Ovary (tissue), 3 donors: ENCODE measurements at regions not wholly inside any gene's neighbourhood (a gene's known extent, or its start where the extent isn't known, plus 50 kb on each side); places are given as distances from the start of the nearest gene placed in this dataset.

Experiments
- EP300 ChIP-seq: sonication (generic); formaldehyde crosslinking; IDR thresholded peaks from one replicate; pipeline ENCODE4 v1.6.1; 2017; ENCODE audit warnings: antibody characterized with exemption
- TF ChIP-seq, protein P1 (sequence below), 3 donors: fragments of 450-650 bp in 2 of 3; fragments of 200-600 bp in 1 of 3; IDR thresholded peaks; one replicate each; pipeline versions ENCODE4 v1.5.1 to v1.8.0; 2016 to 2022; ENCODE audit warnings: antibody characterized with exemption in 3 of 3, mild to moderate bottlenecking in 1 of 3
- donor health status: DM: no; HTN: no; CAD: no.

DNA sequence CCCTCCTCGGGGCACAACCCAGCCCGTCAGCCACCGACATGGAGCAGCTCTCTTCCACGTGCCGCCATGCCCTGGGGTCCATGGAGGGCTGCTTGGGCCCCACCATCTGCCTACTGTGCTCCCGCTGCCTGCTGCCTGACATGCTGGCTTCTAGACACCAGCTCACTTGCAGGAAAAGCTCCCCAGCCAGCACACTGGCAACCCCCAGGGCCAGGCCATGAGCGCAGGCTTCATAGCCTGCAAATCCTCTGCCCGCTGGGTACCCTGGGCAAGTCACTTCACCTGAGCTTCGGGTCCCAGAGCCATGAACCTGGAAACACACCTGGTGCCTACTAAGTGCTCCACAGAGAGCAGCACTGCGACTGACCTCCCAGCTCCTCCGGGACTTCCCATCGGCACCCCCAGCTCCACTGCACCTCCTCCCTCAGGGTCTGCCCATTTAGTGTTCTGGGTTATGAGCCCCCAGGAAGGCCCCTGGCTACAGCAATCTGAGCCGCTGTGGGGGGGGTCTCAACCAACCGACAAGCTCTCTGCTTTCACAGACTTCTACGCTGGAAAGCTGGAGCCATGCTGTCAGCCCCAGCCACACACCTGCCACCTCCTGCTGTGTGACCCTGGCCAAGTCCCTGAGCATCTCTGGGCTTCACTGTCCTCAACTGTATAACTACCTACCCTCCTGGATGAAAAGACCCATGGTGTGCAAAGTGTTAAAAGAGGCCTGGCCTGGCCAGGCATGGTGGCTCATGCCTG, 139.2 kb downstream of the CRYBB2 start:
- TF ChIP-seq, protein P1, sequence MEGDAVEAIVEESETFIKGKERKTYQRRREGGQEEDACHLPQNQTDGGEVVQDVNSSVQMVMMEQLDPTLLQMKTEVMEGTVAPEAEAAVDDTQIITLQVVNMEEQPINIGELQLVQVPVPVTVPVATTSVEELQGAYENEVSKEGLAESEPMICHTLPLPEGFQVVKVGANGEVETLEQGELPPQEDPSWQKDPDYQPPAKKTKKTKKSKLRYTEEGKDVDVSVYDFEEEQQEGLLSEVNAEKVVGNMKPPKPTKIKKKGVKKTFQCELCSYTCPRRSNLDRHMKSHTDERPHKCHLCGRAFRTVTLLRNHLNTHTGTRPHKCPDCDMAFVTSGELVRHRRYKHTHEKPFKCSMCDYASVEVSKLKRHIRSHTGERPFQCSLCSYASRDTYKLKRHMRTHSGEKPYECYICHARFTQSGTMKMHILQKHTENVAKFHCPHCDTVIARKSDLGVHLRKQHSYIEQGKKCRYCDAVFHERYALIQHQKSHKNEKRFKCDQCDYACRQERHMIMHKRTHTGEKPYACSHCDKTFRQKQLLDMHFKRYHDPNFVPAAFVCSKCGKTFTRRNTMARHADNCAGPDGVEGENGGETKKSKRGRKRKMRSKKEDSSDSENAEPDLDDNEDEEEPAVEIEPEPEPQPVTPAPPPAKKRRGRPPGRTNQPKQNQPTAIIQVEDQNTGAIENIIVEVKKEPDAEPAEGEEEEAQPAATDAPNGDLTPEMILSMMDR (IDR thresholded peaks at IDR 0.05), result no peak
- no peak for TF ChIP-seq EP300
